GM18511 (cell line): ENCODE measurements at regions not wholly inside any gene's neighbourhood (a gene's known extent, or its start where the extent isn't known, plus 50 kb on each side); places are given as distances from the start of the nearest gene placed in this dataset.
"Not testable (repeated sequence)": the region's sequence is repeated elsewhere in the genome, so short reads cannot be mapped to it uniquely, and the experiment has no call there.

ENCODE experiments used
- ATAC-seq: cut with Tn5 transposase; IDR thresholded peaks from one replicate; pipeline ENCODE4 v1.9.1; 2021; ENCODE audit warnings: mild to moderate bottlenecking, moderate library complexity; ENCODE audit not compliant: unreplicated experiment

GRCh38 chr22:27594474-27595134, 207.0 kb downstream of the MN1 start:
- no peak for ATAC-seq

- ATAC-seq: no peak
These were observed 205.3 kb downstream of the MN1 start for GRCh38 chr22:27596133-27596870.

- no peak for ATAC-seq
These were observed 203.7 kb downstream of the MN1 start for GRCh38 chr22:27597703-27598444.

- no peak for ATAC-seq
These were observed 202.8 kb downstream of the MN1 start for GRCh38 chr22:27598792-27599191.

GRCh38 chr22:27601195-27601594, 200.4 kb downstream of the MN1 start:
- ATAC-seq: no peak

- ATAC-seq: no peak
These were observed 199.2 kb downstream of the MN1 start for GRCh38 chr22:27602390-27602789.

GRCh38 chr22:27603111-27603799, 198.3 kb downstream of the MN1 start:
- no peak for ATAC-seq

- ATAC-seq: no peak
These were observed 197.8 kb downstream of the MN1 start for GRCh38 chr22:27603800-27604144.

- no peak for ATAC-seq
These were observed 196.2 kb downstream of the MN1 start for GRCh38 chr22:27605390-27605789.

GRCh38 chr22:27607750-27608149, 193.8 kb downstream of the MN1 start:
- ATAC-seq: not testable (repeated sequence)

- ATAC-seq: no peak
These were observed 192.1 kb downstream of the MN1 start for GRCh38 chr22:27609451-27609888.

- ATAC-seq: not testable (repeated sequence)
These were observed 191.4 kb downstream of the MN1 start for GRCh38 chr22:27610164-27610563.

- ATAC-seq: no peak
These were observed 190.4 kb downstream of the MN1 start for GRCh38 chr22:27610863-27611786.

GRCh38 chr22:27612115-27612514, 189.4 kb downstream of the MN1 start:
- ATAC-seq: no peak

- no peak for ATAC-seq
These were observed 188.2 kb downstream of the MN1 start for GRCh38 chr22:27613099-27614005.

- ATAC-seq: no peak
These were observed 187.4 kb downstream of the MN1 start for GRCh38 chr22:27614006-27614649.

- no peak for ATAC-seq
These were observed 186.9 kb downstream of the MN1 start for GRCh38 chr22:27614650-27615007.

- ATAC-seq: no peak
These were observed 186.1 kb downstream of the MN1 start for GRCh38 chr22:27615408-27615807.

GRCh38 chr22:27616033-27616432, 185.5 kb downstream of the MN1 start:
- ATAC-seq: no peak
